Activated CD4-positive, alpha-beta T cell treated with anti-CD3 and anti-CD28 coated beads, Interleukin-2, amount 10 ng/mL, durations not matched to agents 24 days and 14 days (primary cell): ENCODE measurements at regions not wholly inside any gene's neighbourhood (a gene's known extent, or its start where the extent isn't known, plus 50 kb on each side); places are given as distances from the start of the nearest gene placed in this dataset.

Experiments used
- DNase-seq: peaks from one replicate; pipeline ENCODE4 v3.0.0; 2022
- H3K27ac Mint-ChIP-seq: one replicate; pipeline ENCODE4 v1.8.0; 2022; ENCODE audit warnings: mild to moderate bottlenecking, mixed read lengths
- H3K27me3 Mint-ChIP-seq: one replicate; pipeline ENCODE4 v1.8.0; 2022; ENCODE audit warnings: mixed read lengths
- H3K36me3 Mint-ChIP-seq: one replicate; pipeline ENCODE4 v1.8.0; 2022; ENCODE audit warnings: low read depth, mild to moderate bottlenecking, mixed read lengths
- H3K4me1 Mint-ChIP-seq: one replicate; pipeline ENCODE4 v1.8.0; 2021; ENCODE audit warnings: mixed read lengths
- H3K4me3 Mint-ChIP-seq: one replicate; pipeline ENCODE4 v1.8.0; 2022; ENCODE audit warnings: mild to moderate bottlenecking, moderate library complexity, mixed read lengths
- H3K9me3 Mint-ChIP-seq: one replicate; pipeline ENCODE4 v1.8.0; 2021; ENCODE audit warnings: mixed read lengths
- intact Hi-C: fragments of 100-400 bp; cut with micrococcal nuclease; formaldehyde crosslinking; loops from one replicate; pipeline ENCODE4 v1.15.1; 2023

DNA sequence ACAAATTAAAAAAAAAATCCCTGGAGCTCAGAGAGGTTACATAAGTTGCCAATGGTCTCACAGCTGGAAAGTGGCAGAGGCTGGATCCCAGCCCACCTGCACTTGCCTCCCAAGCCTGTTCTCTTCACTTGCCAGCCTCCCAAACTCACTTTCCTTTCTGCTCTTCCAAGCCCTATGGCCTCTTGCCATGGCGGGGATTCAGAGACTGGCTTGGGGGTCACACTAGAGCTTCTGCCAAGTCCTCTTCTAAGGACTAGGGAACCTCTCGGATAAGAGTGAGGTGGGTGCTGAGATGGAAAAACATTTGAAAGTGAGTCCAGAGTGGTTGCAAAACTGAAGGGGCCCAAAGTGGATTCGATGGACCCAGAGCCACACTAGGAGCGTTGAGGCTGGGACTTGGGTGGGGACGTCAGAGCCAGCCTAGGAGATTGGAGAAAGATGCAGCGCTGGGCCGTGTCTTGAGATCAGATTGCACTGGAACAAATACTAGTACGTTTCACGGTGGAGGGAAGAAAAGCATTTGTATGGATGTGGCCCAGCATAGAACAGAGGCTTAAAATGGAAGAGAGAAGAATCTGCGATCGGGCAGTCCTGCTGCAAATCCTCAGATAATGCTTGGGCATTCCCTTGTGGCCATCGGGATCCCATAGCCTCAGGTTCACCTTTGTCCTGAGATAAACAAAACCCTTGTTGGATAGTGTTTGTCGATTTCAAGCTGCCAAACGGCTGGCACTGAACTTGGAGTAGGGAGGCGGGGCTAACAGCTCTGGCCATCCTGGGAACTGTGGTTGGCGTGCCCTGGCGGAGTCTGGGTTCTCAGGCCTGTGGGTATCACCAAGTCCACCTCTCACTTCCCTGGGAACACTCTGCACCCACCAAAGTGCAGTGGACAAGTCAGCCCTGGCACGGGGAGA, 84.8 kb downstream of the ING1 start:
- no peaks in the 10 kb centered on the region for H3K36me3 Mint-ChIP-seq
- H3K4me1 Mint-ChIP-seq, result peaks cover 8% of the 10 kb centered on the region
- peaks cover 26% of the 10 kb centered on the region for H3K27me3 Mint-ChIP-seq
- H3K27ac Mint-ChIP-seq, result no peak overlapping the region
- no peak for DNase-seq
- no peak overlapping the region for H3K4me3 Mint-ChIP-seq
- intact Hi-C loops, result no loop called here
- peaks cover 8% of the 10 kb centered on the region for H3K9me3 Mint-ChIP-seq

DNA sequence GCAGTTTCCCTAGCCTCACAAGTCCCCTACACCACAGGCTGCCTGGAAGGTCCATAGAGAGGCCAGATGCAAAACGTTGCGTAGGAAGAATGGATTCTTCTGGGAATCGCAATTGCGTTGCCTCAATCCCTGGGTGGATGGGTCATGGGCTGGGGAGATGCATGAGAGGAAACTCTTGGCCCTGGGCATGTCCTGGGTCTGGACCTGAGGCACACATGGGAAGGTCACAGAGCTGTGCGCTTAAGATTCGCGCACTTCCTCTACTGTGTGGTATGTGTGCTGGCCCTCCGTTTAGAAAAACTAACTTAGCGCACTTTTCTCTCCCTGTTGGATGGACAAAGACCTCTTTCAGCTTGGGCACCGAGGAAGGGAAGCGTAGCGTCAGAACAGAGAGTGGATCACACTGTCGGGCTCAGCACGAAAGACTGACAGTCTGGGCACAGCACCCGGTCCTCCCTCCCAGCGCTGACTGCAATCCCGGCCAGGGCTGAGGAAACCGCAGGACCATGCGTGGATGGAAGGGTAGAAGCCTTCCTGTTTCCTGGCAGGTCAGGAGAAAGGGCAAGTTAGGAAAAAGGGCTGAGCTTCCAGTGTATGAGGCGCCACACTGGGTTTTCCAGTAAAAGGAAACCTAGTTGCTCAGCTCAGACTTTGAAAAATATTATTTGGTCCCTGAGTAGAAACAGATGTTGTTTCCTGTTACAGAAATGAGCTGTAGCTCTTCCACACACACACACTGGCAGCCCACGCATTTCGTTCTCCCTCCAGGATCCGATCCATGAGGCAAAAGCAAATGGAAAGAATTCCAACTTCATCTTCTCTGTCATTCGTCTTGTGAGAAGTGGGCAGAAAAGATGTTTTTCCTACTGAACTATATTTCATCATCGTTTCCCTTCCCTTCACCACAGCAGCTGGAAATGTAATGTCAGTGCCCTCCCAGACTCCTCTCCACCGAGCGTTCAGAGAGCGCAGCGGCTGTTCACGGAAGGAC, 86.0 kb downstream of the ING1 start:
- Mint-ChIP-seq H3K27me3 (peaks cover 34% of the 10 kb centered on the region), H3K36me3 (no peaks in the 10 kb centered on the region), H3K4me3 (peak overlapping the region; percentile 61), H3K9me3 (peaks cover 7% of the 10 kb centered on the region), H3K27ac (no peak overlapping the region), H3K4me1 (peaks cover 8% of the 10 kb centered on the region)
- intact Hi-C loops, result no loop called here
- no peak for DNase-seq

DNA sequence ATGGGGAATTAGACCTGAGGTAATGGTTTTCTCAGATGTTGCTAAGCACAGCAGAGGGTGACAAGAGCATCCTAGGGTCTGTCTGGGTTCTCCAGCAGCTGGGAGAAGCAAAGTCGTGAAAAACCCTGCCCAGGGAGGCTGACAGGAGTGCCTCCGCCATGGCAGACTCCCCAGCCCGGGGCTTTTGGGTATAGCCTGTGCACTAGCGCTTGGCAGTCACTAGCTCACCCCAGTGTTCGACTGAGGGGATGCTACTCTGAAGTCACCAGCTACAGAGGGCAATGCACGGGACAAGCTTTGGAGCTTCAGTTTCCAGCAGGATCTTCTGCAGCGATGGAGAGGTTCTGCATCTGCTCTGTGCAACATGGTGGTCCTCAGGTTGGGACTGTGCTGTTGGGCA, 87.5 kb downstream of the ING1 start:
- Mint-ChIP-seq H3K36me3 (no peaks in the 10 kb centered on the region), H3K4me3 (no peak overlapping the region), H3K27me3 (peaks cover 36% of the 10 kb centered on the region), H3K27ac (no peak overlapping the region), H3K9me3 (no peaks in the 10 kb centered on the region), H3K4me1 (peaks cover 8% of the 10 kb centered on the region)
- no peak for DNase-seq
- intact Hi-C loops, result no loop called here

DNA sequence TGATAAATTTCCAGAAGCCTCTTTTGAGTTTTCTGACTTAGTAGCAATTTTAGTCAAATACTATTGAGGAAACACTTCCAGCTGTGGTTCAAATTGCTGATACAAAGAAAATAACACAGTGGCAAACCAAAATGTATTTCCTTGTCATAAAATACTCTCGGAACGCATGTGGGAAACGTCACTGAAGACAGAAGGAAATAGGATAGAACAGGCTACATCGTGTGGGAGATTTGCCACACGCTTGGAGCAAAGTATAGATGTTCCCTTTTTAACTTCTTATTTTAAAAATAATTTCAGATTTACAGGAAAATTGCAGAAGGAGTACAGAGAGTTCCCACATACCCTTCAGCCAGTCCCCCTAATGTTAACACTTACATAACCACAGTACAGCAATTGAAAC, 88.8 kb downstream of the ING1 start:
- H3K9me3 Mint-ChIP-seq, result no peaks in the 10 kb centered on the region
- H3K27me3 Mint-ChIP-seq, result peaks cover 36% of the 10 kb centered on the region
- no peak overlapping the region for H3K4me3 Mint-ChIP-seq
- intact Hi-C loops, result no loop called here
- H3K4me1 Mint-ChIP-seq, result peaks cover 8% of the 10 kb centered on the region
- H3K27ac Mint-ChIP-seq, result no peak overlapping the region
- no peaks in the 10 kb centered on the region for H3K36me3 Mint-ChIP-seq
- DNase-seq, result no peak

DNA sequence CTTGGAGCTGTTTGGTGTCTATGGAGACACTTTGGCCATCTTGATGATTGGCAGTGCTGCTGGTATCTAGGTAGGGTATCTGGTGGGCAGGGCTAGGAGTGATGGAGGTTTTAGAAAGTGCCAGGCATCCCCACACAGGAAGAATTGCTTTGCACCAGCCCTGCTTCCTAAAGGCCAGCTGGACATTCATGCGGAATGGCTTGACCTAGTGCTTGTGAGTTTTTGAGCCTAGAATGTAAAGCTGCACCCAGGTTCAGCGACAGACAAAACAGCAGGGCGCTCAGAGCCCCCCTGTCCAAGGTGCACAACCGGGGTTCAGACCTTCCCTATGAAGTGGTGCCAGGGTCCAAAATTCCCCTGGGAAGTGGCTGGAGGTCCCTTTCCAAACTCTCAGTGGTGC, 93.1 kb downstream of the ING1 start:
- DNase-seq, result no peak
- H3K27me3 Mint-ChIP-seq, result peaks cover 37% of the 10 kb centered on the region
- no peak overlapping the region for H3K4me3 Mint-ChIP-seq
- H3K4me1 Mint-ChIP-seq, result no peaks in the 10 kb centered on the region
- H3K36me3 Mint-ChIP-seq, result no peaks in the 10 kb centered on the region
- no peak overlapping the region for H3K27ac Mint-ChIP-seq
- H3K9me3 Mint-ChIP-seq, result no peaks in the 10 kb centered on the region
- intact Hi-C loops, result no loop called here

DNA sequence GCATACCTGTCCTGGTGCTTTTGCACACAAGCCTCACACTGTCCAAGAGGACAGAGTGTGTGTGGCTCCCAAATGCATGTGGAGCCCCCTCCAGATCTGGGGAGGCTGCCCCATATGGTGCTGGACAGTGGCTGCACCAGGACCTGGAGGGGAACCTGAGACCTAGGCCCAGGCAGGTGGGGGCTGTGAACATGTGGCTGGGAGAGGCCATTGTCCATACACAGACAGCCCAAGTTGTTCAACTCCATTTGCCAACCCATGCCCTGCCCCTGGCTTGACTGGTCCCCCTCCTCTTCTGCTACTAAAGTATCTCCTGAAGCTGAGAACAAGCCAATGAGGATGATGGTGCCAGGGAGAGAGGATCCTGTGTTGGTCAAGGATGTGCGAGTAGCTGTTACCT, 94.0 kb downstream of the ING1 start:
- intact Hi-C loops, result no loop called here
- Mint-ChIP-seq H3K27me3 (peaks cover 42% of the 10 kb centered on the region), H3K4me3 (no peak overlapping the region), H3K4me1 (no peaks in the 10 kb centered on the region), H3K27ac (no peak overlapping the region), H3K9me3 (no peaks in the 10 kb centered on the region), H3K36me3 (no peaks in the 10 kb centered on the region)
- DNase-seq, result no peak

DNA sequence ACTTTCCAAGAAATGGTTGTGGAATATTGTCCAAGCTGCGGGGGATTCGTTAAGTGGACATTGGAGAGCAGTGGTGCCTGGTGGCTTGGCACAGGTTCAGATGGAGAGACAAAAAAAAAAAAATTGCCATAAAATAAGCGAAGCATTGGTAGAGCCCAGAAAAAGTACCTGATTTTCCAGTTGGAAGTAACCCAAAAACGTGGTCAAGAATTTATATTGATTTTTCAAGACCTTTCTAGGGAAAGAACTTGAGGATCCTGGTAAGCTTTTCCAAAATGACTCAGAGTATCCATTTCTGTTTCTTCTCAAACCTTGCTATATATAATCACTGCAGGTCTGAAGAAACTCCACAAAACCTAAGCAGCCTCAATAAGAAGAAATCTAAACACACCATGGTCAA, 94.6 kb downstream of the ING1 start:
- H3K36me3 Mint-ChIP-seq, result no peaks in the 10 kb centered on the region
- H3K4me3 Mint-ChIP-seq, result no peak overlapping the region
- no peak for DNase-seq
- no peaks in the 10 kb centered on the region for H3K4me1 Mint-ChIP-seq
- H3K27ac Mint-ChIP-seq, result no peak overlapping the region
- no peaks in the 10 kb centered on the region for H3K9me3 Mint-ChIP-seq
- peaks cover 45% of the 10 kb centered on the region for H3K27me3 Mint-ChIP-seq
- intact Hi-C loops, result no loop called here

DNA sequence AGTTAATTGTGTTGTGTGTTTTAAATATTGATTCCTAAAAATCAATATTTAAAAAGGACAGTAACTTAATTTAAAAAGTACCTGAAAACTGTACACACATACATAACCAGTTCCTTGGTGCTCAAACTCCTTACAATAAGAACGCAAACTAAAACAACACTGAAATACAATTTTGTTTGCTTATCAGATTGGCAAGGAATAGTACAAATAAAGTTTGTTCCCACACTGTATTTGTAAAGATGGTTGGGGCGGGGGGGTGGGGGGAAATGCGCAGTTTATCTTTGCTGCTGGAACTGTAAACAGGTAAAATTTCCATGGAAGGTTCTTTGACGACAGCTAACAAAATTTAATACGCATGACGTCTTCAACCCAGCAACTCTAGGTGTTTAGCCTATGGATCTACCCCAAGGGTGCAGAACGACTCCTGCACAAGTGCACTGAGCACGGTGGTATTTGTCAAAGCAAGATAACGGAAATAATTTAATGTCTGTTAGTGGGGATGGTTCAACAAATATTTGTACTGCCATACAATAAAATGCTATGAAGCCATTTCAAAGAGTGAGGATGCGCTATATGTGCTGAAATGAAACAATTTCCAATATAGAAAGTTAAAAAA, 96.5 kb downstream of the ING1 start:
- Mint-ChIP-seq H3K4me1 (no peaks in the 10 kb centered on the region), H3K27ac (no peak overlapping the region), H3K9me3 (no peaks in the 10 kb centered on the region), H3K36me3 (no peaks in the 10 kb centered on the region), H3K27me3 (peaks cover 41% of the 10 kb centered on the region), H3K4me3 (no peak overlapping the region)
- intact Hi-C loops, result no loop called here
- DNase-seq, result no peak

DNA sequence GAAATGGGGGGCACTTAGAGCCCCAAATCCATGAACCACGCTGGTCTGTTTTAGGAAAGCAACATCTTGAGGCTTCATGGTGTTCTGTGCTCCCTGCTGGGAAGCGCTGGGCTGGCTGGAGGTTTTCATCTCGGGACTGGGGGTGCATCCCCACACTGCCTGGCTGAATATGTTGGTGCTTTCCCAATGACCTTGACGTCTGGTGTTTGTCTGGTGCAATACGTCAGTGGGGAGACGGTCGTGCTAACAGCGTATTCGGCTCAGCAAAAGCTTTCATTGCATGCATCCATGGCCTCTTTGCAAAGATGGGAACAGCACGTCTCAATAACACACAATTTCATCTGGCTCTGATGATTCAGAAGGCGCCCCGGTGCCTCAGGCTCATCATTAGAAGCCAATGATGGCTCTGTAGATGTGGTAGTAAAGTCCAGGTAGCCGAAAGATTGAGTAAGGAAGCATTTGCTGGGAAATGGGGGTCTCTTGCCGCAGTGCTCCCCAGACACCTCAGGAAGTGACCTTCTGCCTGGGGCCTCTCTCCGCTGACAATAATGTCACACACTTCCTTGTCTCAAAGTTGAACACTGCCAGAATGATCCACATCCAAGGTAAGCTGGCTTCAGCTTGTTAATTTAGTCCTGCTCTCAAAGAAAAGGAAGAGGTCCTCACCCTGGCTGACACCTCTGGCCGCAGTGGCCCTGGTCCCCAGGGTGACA, 97.7 kb downstream of the ING1 start:
- Mint-ChIP-seq H3K9me3 (no peaks in the 10 kb centered on the region), H3K4me1 (no peaks in the 10 kb centered on the region), H3K27ac (no peak overlapping the region), H3K27me3 (peaks cover 38% of the 10 kb centered on the region), H3K36me3 (no peaks in the 10 kb centered on the region), H3K4me3 (no peak overlapping the region)
- intact Hi-C loops, result no loop called here
- DNase-seq, result no peak

DNA sequence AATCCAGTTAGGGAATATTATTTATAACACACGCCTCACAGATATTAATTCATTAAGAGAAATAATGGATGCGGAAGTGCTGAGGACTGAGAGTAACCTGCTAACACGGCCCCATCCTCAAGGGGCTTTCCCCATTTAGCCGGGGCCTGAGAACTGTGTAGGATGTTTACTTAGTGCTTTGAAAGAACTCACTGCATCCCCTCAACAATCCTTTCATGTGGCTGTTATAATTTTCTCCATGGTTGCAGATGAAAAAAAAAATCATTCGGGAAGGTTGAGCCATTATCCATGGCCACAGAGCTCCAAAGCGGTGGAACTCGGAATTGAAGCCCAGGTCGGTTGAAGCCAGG, 98.2 kb downstream of the ING1 start:
- H3K4me1 Mint-ChIP-seq, result no peaks in the 10 kb centered on the region
- no peak overlapping the region for H3K4me3 Mint-ChIP-seq
- intact Hi-C loops, result no loop called here
- peaks cover 38% of the 10 kb centered on the region for H3K27me3 Mint-ChIP-seq
- no peak overlapping the region for H3K27ac Mint-ChIP-seq
- H3K36me3 Mint-ChIP-seq, result no peaks in the 10 kb centered on the region
- no peaks in the 10 kb centered on the region for H3K9me3 Mint-ChIP-seq
- no peak for DNase-seq

DNA sequence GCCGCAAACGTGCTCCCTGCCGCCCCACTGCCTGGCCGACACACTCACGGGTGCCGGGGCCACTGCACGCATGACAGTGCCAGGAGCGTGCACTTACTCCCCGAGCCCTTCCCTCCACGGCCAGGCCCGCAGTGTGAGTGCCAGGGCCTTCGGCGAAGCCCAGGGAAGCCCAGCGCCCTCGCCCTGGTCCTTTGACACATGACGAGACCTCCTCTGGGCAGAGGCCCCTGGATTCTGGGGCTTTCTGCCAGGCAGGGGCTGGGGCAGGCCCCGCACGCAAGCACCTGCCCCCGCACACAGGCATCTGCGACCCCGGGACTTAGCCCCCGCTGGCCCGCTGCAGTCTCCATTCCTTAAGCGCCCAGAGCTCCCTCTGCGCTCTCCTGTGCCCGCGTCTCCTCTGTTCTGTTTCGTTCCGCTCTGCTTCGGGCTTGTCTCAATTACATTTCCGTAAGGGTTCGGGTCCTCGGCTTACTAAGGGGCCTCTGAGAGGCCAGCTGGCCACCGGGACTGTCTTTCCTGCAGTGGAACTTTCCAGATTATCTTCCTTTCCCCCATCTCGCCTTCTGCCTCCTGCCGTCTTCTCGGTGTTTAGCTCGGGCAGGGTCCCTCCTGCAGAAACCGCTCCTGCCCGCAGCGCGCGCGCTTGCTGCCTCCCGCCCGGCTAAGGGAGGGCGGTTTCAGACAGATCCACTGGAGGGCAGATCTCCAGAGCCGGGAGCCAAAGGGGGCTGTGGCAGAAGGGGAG, 98.8 kb downstream of the ING1 start:
- no peak overlapping the region for H3K27ac Mint-ChIP-seq
- H3K27me3 Mint-ChIP-seq, result peaks cover 40% of the 10 kb centered on the region
- no peaks in the 10 kb centered on the region for H3K9me3 Mint-ChIP-seq
- intact Hi-C loops, result no loop called here
- no peak for DNase-seq
- H3K36me3 Mint-ChIP-seq, result no peaks in the 10 kb centered on the region
- H3K4me3 Mint-ChIP-seq, result no peak overlapping the region
- no peaks in the 10 kb centered on the region for H3K4me1 Mint-ChIP-seq

DNA sequence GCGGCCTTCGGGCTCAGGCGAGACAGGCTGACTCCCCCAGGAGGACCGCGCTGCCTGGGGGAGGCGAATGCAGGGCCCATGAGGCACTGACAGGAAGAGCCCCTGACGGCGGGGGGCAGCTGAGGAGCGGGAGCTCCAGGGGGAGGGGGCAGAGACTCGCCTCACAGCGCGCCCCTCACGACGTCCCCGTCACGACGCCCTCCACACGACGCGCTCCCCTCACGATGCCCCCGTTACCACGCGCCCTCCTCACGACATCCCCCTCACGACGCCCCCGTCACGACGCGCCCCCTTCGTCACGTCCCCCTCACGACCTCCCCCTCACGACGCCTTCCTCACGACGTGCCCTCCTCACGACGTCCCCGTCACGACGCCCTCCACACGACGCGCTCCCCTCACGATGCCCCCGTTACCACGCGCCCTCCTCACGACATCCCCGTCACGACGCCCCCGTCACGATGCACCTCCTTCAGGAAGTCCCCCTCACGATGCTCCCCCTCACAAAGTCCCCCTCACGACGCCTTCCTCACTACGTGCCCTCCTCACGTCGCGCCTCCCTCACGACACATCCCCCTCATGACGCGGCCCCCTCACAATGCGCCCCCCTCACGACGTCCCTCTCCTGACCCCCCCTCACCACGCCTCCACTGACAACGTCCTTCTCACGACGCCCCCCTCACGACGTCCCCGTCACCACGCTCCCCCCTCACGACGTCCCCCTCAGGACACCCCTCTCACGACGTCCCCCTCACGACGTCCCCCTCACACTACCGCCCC, 99.6 kb downstream of the ING1 start:
- H3K4me3 Mint-ChIP-seq, result no peak overlapping the region
- no peaks in the 10 kb centered on the region for H3K36me3 Mint-ChIP-seq
- intact Hi-C loops, result no loop called here
- H3K27me3 Mint-ChIP-seq, result peaks cover 42% of the 10 kb centered on the region
- no peaks in the 10 kb centered on the region for H3K9me3 Mint-ChIP-seq
- H3K27ac Mint-ChIP-seq, result no peak overlapping the region
- H3K4me1 Mint-ChIP-seq, result no peaks in the 10 kb centered on the region
- DNase-seq, result no peak
